ENCODE measurements at regions not wholly inside any gene's neighbourhood (a gene's known extent, or its start where the extent isn't known, plus 50 kb on each side); places are given as distances from the start of the nearest gene placed in this dataset.
"Not testable (repeated sequence)": the region's sequence is repeated elsewhere in the genome, so short reads cannot be mapped to it uniquely, and the experiment has no call there.

- TF ChIP-seq CTCF (IDR thresholded peaks at IDR 0.05 in 4 of 5, conservative IDR thresholded peaks at IDR 0.05 in 1 of 5); POLR2A (IDR thresholded peaks at IDR 0.05): not testable (repeated sequence)
Measured at GRCh38 chr9:63327211-63327610, 1957.8 kb downstream of the FOXD4L5 start.
